ENCODE measurements at regions not wholly inside any gene's neighbourhood (a gene's known extent, or its start where the extent isn't known, plus 50 kb on each side); places are given as distances from the start of the nearest gene placed in this dataset.

DNA sequence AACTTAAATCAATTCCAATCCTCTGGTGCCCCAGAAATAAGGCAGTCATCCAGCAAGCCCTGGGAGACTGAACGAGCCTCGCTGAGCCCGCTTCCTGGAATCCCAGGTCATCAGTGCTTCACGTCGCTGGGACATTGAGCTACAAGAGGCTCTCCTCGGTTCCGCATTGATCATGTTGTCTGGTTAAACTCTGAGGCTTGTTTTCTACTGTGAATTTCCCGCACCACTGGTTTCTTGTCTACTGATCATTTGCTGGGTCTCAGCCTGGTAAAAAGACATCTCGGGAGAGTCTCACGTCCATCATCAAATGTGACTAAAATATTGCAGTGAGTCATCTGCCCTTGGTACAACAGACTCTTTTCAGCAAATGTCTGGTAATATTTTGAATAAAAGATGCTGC lies 569.2 kb downstream of the QKI start:
- Mint-ChIP-seq H3K27me3 (ENCODE audit: unreplicated experiment) (no peaks in the 10 kb centered on the region), H3K4me1 (ENCODE audit: unreplicated experiment) (peaks cover 5% of the 10 kb centered on the region), H3K4me3 (ENCODE audit: unreplicated experiment) (no peak overlapping the region), H3K27ac (ENCODE audit: unreplicated experiment) (no peak overlapping the region), H3K36me3 (ENCODE audit: unreplicated experiment) (no peaks in the 10 kb centered on the region), H3K9me3 (ENCODE audit: unreplicated experiment) (peaks cover 4% of the 10 kb centered on the region)
- no peak for DNase-seq (ENCODE audit: extremely low spot score, unreplicated experiment)
- no peak for TF ChIP-seq CTCF (IDR thresholded peaks at IDR 0.05)

DNA sequence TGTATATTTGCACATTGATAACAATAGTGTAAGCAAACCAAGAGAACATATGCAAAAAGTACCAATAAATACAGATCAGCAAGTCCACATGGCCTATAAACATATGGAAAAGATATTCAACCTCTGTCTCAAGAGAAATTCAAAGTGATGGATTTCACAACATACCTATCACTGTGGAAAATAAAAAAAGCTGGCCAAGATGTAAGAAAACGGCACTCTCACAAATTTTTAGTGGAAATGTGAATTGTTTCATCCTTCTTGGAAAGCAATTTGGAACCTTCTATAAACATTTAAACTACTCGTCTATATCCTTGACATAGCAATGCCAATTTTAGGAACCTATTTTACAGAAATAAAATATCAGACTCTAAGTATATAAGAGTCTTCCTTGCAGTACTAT lies 559.8 kb downstream of the QKI start:
- no peak overlapping the region for H3K4me3 Mint-ChIP-seq (ENCODE audit: unreplicated experiment)
- no peak for DNase-seq (ENCODE audit: extremely low spot score, unreplicated experiment)
- H3K27me3 Mint-ChIP-seq (ENCODE audit: unreplicated experiment) = peaks cover 3% of the 10 kb centered on the region
- peaks cover 5% of the 10 kb centered on the region for H3K9me3 Mint-ChIP-seq (ENCODE audit: unreplicated experiment)
- H3K27ac Mint-ChIP-seq (ENCODE audit: unreplicated experiment) = no peak overlapping the region
- no peaks in the 10 kb centered on the region for H3K36me3 Mint-ChIP-seq (ENCODE audit: unreplicated experiment)
- H3K4me1 Mint-ChIP-seq (ENCODE audit: unreplicated experiment) = no peaks in the 10 kb centered on the region
- TF ChIP-seq CTCF (IDR thresholded peaks at IDR 0.05) = no peak

GRCh38 chr6:163971841-163972838 lies 557.6 kb downstream of the QKI start:
- no peak overlapping the region for H3K27ac Mint-ChIP-seq (ENCODE audit: unreplicated experiment)
- TF ChIP-seq CTCF (IDR thresholded peaks at IDR 0.05) = no peak

GRCh38 chr6:163970846-163971564 lies 556.5 kb downstream of the QKI start:
- no peak overlapping the region for H3K4me3 Mint-ChIP-seq (ENCODE audit: unreplicated experiment)
- H3K27ac Mint-ChIP-seq (ENCODE audit: unreplicated experiment) = no peak overlapping the region
- H3K36me3 Mint-ChIP-seq (ENCODE audit: unreplicated experiment) = no peaks in the 10 kb centered on the region
- no peak for DNase-seq (ENCODE audit: extremely low spot score, unreplicated experiment)
- H3K27me3 Mint-ChIP-seq (ENCODE audit: unreplicated experiment) = peaks cover 3% of the 10 kb centered on the region
- no peaks in the 10 kb centered on the region for H3K4me1 Mint-ChIP-seq (ENCODE audit: unreplicated experiment)
- TF ChIP-seq CTCF (IDR thresholded peaks at IDR 0.05) = no peak
- no peaks in the 10 kb centered on the region for H3K9me3 Mint-ChIP-seq (ENCODE audit: unreplicated experiment)

More at GRCh38 chr6:163971841-163972838, 557.6 kb downstream of the QKI start:
- DNase-seq (ENCODE audit: extremely low spot score, unreplicated experiment) = no peak
- H3K4me3 Mint-ChIP-seq (ENCODE audit: unreplicated experiment) = no peak overlapping the region
- H3K36me3 Mint-ChIP-seq (ENCODE audit: unreplicated experiment) = no peaks in the 10 kb centered on the region
- peaks cover 3% of the 10 kb centered on the region for H3K27me3 Mint-ChIP-seq (ENCODE audit: unreplicated experiment)
- H3K9me3 Mint-ChIP-seq (ENCODE audit: unreplicated experiment) = no peaks in the 10 kb centered on the region
- no peaks in the 10 kb centered on the region for H3K4me1 Mint-ChIP-seq (ENCODE audit: unreplicated experiment)
